Right lobe of liver (tissue), 6 donors: ENCODE measurements at regions not wholly inside any gene's neighbourhood (a gene's known extent, or its start where the extent isn't known, plus 50 kb on each side); places are given as distances from the start of the nearest gene placed in this dataset.

ENCODE experiments used
- ATAC-seq, 4 donors: fragments of 200-7000 bp; cut with Tn5 transposase; one replicate each; pipeline ENCODE4 v1.9.1; 2020; ENCODE audit warnings: mild to moderate bottlenecking in 4 of 4, moderate library complexity in 4 of 4
- DNase-seq, 3 donors: peaks; one replicate each; pipeline ENCODE4 v3.0.0-alpha.2; 2020
- H3K27ac ChIP-seq, 3 donors: fragments of 200-600 bp; one replicate each; pipeline ENCODE4 v1.8.0; 2022
- H3K27me3 ChIP-seq, 2 donors: fragments of 200-600 bp; one replicate each; pipeline ENCODE4 v1.8.0; 2022
- H3K36me3 ChIP-seq, 4 donors: fragments of 200-600 bp; sonication (generic) in 1 of 4; one replicate each; pipeline versions ENCODE4 v1.5.1 to v1.8.0; 2017 to 2022; ENCODE audit warnings: control low read depth in 1 of 4
- H3K4me1 ChIP-seq, 4 donors: fragments of 200-600 bp; sonication (generic) in 1 of 4; one replicate each; pipeline versions ENCODE4 v1.5.1 to v1.8.0; 2017 to 2022; ENCODE audit warnings: control low read depth in 1 of 4
- H3K4me3 ChIP-seq, 3 donors: fragments of 200-600 bp; one replicate each; pipeline ENCODE4 v1.8.0; 2022
- H3K9me3 ChIP-seq, 4 donors: fragments of 200-600 bp; sonication (generic) in 1 of 4; one replicate each; pipeline versions ENCODE4 v1.5.1 to v1.8.0; 2017 to 2022; ENCODE audit warnings: control low read depth in 1 of 4
- CTCF ChIP-seq, 4 donors: fragments of 200-600 bp in 3 of 4; fragments of 450-650 bp in 1 of 4; IDR thresholded peaks; one replicate each; pipeline versions ENCODE4 v1.5.1 to v1.8.0; 2016 to 2022; ENCODE audit warnings: antibody characterized with exemption in 4 of 4, mild to moderate bottlenecking in 2 of 4
- POLR2A ChIP-seq: fragments of 450-650 bp; IDR thresholded peaks from one replicate; pipeline ENCODE4 v1.6.1; 2017; ENCODE audit warnings: antibody characterized with exemption, mild to moderate bottlenecking
- WGBS: methylation state at CpG from one replicate; pipeline ENCODE4 v1.1.6; 2018; ENCODE audit warnings: low coverage, low lambda C conversion rate; ENCODE audit not compliant: insufficient coverage; ENCODE audit errors: missing lambda C conversion rate; 5-methylcytosine and 5-hydroxymethylcytosine counted together
- intact Hi-C, 2 donors: fragments of 100-400 bp; cut with DNase I; formaldehyde crosslinking; loops; one replicate each; pipeline versions ENCODE4 v1.11.2 to v1.14.1; 2022
- donor health status: DM: no; HTN: yes; CAD: no.
- donor health status: DM: no; HTN: no; CAD: no.
- donor health status: DM: no; HTN: no; CAD: no.
- donor health status: DM: no; HTN: yes; CAD: no.
- donor health status: DM: no; HTN: yes; CAD: no.

GRCh38 chr14:99325591-99325990 is 53.6 kb upstream of the BCL11B start:
- H3K36me3 ChIP-seq = no peaks in the 10 kb centered on the region
- no peaks in the 10 kb centered on the region for H3K4me1 ChIP-seq
- TF ChIP-seq CTCF (IDR thresholded peaks at IDR 0.05) (no peak), POLR2A (no peak)
- H3K4me3 ChIP-seq = no peak overlapping the region
- ATAC-seq (no peak), DNase-seq (peak in 1 of 3 donors; percentile 17)
- intact Hi-C loops = no loop called here
- no peaks in the 10 kb centered on the region for H3K9me3 ChIP-seq
- no peak overlapping the region for H3K27ac ChIP-seq
- WGBS = 86% methylated on average over 3 of the region's 8 CpGs
- H3K27me3 ChIP-seq = no peaks in the 10 kb centered on the region

GRCh38 chr14:99325016-99325415 is 53.0 kb upstream of the BCL11B start:
- H3K27me3 ChIP-seq = no peaks in the 10 kb centered on the region
- no peaks in the 10 kb centered on the region for H3K4me1 ChIP-seq
- no peak overlapping the region for H3K4me3 ChIP-seq
- H3K27ac ChIP-seq = no peak overlapping the region
- intact Hi-C loops = no loop called here
- ATAC-seq = no peak
- TF ChIP-seq CTCF (IDR thresholded peaks at IDR 0.05) = no peak
- no peak for TF ChIP-seq POLR2A
- H3K9me3 ChIP-seq = no peaks in the 10 kb centered on the region
- DNase-seq = peak in 1 of 3 donors; percentile 33
- no peaks in the 10 kb centered on the region for H3K36me3 ChIP-seq
- WGBS = 74% methylated on average over 6 of the region's 9 CpGs

GRCh38 chr14:99324291-99324690 is 52.3 kb upstream of the BCL11B start:
- no peaks in the 10 kb centered on the region for H3K36me3 ChIP-seq
- no peaks in the 10 kb centered on the region for H3K27me3 ChIP-seq
- TF ChIP-seq POLR2A = no peak
- TF ChIP-seq CTCF (IDR thresholded peaks at IDR 0.05) = no peak
- intact Hi-C loops = no loop called here
- no peaks in the 10 kb centered on the region for H3K4me1 ChIP-seq
- DNase-seq = peak in 1 of 3 donors; percentile 22
- no peak overlapping the region for H3K27ac ChIP-seq
- no peak for ATAC-seq
- H3K4me3 ChIP-seq = no peak overlapping the region
- H3K9me3 ChIP-seq = no peaks in the 10 kb centered on the region
- 73% methylated on average over 8 of the region's 8 CpGs for WGBS

- DNase-seq = no peak
- Histone ChIP-seq H3K4me3 (no peak overlapping the region), H3K4me1 (no peaks in the 10 kb centered on the region), H3K27ac (no peak overlapping the region), H3K36me3 (no peaks in the 10 kb centered on the region), H3K27me3 (no peaks in the 10 kb centered on the region), H3K9me3 (no peaks in the 10 kb centered on the region)
- WGBS = 91% methylated on average over 7 of the region's 14 CpGs
- no peak for ATAC-seq
- TF ChIP-seq CTCF (IDR thresholded peaks at IDR 0.05) = no peak
- TF ChIP-seq POLR2A = no peak
- intact Hi-C loops = no loop called here
These were observed 51.7 kb upstream of the BCL11B start for GRCh38 chr14:99323603-99324185.
